ENCODE measurements at regions not wholly inside any gene's neighbourhood (a gene's known extent, or its start where the extent isn't known, plus 50 kb on each side); places are given as distances from the start of the nearest gene placed in this dataset.
"Not testable (repeated sequence)": the region's sequence is repeated elsewhere in the genome, so short reads cannot be mapped to it uniquely, and the experiment has no call there.

DNA sequence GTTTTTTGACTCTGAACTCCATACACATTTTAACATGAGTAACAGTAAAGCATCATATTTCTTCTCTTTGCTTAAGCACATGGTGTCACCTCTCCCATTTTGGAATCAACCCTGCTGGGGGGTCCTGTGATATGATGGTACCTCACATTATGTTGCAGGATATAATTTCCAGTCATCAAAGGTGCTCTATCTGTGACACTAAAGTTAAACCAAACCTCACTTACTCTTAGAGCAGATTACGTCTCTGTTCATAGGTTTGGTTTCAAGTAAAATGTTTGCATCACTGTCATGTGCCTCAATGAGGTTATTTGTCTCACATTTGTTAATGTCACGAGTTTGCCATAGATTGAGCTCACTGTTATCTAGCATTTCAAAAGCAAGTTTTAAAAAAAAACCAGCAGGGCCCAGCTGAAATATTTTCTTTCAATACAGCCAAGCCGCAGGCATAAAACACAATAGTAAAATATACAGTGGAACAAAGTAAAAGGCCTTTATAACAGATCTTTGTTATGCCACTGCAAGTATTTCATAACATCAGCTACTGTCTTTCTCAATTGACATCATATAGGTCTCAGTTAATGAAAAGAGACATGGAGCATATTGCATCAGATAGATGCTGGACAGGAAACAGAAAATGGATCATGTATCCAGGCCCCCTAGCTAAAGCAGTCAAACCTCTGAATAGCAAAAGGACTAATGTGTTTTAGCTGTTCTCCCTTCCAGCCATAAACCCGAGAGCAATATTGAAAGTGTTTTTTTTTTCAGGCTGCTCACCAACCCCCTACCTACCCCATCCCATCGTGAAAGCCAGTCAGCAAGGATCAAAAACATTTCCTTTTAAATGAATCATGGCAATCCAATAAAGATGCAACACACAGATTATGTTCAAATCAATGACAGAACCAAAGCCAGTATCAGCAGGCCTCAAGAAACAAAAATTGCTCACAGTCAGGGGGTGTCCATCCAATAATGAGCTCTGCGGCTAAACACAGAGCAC, 182.1 kb upstream of the ITGA1 start:
- DNase-seq (ENCODE audit: low spot score), result no peak

- no peak for DNase-seq (ENCODE audit: low spot score)
These were observed 180.4 kb upstream of the ITGA1 start for GRCh38 chr5:52607227-52607824.

DNA sequence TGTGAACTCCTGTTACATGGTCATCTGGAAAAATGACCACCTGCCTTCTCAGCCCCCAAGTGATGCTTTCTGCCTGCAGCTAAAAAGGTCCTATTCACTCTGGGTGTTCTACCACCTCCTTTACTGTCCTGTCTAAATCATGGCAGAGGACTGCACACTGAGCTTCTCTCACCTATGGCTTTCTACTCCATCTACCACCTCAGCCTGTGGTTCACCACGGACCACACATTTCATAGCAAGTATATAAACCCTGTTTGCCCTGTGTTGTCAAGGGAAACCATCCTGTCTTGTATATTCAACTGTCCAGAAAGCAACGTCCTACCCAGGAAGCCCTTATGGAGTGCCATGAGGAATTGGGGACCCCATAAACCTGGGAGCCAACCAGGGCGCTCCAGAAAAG, 167.4 kb upstream of the ITGA1 start:
- no peak for DNase-seq (ENCODE audit: low spot score)

GRCh38 chr5:52623291-52623690, 164.4 kb upstream of the ITGA1 start:
- DNase-seq (ENCODE audit: low spot score), result no peak

DNA sequence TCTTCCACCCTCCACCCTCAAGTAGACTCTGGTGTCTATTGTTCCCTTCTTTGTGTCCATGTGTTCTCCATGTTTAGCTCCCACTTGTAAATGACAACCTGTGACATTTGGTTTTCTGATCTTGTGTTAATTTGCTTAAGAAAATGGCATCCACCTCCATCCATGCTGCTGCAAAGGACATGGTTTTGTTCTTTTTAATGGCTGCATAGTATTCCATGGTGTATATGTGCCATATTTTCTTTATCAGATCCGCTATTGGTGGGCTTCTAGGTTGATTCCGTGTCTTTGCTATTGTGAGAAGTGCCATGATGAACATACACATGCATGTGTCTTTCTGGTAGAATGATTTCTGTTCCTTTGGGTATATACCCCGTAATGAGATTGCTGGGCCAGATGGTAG, 163.4 kb upstream of the ITGA1 start:
- no peak for DNase-seq (ENCODE audit: low spot score)

DNA sequence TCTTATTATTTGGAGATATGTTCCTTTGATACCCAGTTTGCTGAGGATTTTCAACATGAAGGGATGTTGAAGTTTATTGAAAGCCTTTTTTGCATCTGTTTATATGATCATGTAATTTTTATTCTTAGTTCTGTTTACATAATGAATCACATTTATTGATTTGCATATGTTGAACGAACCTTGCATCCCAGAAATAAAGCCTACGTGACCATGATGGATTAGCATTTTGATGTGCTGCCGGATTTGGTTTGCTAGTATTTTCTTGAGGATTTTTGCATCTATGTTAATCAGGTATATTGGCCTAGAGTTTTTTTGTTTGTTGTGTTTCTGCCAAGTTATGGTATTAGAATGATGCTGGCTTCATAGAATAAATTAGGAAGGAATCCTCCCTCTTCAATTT, 161.4 kb upstream of the ITGA1 start:
- DNase-seq (ENCODE audit: low spot score), result no peak

- no peak for DNase-seq (ENCODE audit: low spot score)
These were observed 160.0 kb upstream of the ITGA1 start for GRCh38 chr5:52627740-52628139.

DNA sequence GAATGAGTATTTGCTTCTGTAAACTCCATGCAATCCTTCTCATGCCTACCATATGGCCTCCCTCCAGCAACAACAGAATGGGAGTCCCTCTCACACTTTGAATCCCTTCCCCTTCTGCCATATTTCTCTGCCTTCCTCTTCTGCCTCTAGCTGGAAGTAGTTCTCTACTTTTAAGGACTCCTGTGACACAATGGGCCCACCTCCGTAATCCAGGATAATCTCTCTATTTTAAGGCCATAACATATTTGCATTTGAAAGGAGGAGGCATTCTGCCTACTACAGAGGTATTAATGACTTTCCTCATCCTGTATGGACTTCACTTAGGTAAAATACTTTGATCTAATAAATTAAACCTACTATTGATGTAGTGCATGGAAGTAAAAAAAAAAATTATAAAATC, 155.4 kb upstream of the ITGA1 start:
- DNase-seq (ENCODE audit: low spot score), result no peak

DNA sequence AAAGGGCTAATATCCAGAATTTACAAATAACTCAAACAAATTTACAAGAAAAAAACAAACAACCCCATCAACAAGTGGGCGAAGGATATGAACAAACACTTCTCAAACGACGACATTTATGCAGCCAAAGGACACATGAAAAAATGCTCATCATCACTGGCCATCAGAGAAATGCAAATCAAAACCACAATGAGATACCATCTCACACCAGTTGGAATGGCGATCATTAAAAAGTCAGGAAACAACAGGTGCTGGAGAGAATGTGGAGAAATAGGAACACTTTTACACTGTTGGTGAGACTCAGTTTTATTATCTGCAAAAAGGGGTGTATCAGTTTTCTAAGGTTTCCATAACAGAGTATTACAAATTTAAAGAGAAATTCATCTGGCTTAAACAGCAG, 153.5 kb upstream of the ITGA1 start:
- not testable (repeated sequence) for DNase-seq (ENCODE audit: low spot score)

GRCh38 chr5:52638732-52639131, 149.0 kb upstream of the ITGA1 start:
- no peak for DNase-seq (ENCODE audit: low spot score)

DNA sequence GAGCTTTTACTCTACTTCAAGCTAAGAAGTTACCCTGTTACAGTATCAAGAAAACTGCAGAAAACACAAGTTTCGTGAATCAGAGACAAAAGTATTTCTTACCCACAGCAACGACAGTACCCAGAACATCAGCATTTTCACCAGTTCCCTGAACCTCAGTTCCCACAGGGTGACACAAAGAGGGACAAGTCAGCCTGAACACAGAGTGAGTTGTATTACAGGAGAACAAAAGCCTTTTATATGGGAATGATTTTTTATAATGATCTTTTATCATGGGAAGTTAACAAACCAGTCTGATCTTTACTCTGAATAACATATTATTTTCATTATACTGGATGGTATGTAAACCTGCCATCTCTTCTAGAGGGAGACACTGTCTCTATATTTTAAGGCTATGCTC, 139.0 kb upstream of the ITGA1 start:
- DNase-seq (ENCODE audit: low spot score), result peak; percentile 91

DNA sequence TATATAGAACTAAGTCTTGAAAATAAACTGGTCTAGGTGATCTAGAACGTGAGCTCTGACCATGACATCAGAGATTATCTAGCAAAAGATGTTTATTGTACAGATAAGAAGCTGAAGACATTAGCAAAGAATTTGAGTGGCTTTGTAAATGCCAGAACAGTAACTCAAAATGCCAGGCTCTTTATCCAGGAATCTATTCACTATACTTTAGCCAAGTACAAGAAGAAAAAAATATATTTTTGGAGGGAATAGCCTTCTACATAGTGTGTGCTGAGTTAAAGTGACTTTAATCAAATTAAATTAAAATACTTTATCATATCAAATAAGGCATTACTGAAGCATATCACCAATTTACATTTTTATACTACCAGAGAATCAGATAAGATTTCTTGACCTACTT, 132.6 kb upstream of the ITGA1 start:
- no peak for DNase-seq (ENCODE audit: low spot score)

DNA sequence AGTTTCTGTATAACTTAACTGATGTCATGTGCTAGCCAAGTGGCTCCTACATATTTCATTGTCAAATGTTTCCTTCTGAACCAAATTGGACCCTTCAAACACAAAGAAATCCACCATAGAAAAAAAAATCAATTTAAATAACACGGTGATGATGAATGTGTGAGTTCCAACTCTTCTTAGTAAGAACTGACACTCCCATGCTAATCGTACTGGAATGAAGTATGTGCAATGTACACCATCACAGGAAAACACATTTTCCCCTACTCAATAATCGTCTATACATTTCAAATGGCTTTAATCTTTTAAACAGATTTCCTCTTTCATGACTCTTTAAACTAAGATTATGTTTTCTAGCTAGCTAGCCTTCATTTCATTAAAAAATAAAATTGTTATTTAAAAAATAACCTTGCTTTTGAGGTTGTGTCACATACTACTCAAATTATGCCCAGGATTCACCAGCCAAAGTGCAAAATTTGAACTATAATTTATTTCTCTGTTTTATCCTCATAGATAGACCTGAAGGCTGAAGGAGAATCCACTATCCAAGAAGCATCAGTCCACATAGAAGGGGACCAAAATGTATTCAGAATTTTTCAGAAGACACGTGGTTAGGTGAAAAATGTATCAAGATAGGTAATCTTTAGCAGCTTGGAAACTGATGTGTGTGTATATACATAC, 131.0 kb upstream of the ITGA1 start:
- DNase-seq (ENCODE audit: low spot score), result no peak

DNA sequence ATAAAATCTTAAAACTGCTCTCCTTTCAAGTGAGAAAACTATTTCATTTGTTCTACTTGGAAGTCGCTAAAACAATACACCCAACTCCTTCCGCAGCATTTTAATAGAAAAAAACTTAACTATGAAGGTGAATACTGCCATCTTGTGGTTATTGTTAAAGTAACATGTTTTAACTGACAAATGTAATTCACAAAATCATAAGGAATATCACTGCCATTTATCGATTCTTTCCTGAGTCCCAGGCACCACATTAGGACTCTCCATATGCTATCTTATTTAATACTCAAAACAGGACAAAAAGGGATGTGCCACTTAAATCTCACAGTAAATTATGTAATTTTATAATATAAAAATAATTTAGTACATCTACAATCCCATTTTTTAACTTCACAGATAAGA, 130.5 kb upstream of the ITGA1 start:
- peak; percentile 73 for DNase-seq (ENCODE audit: low spot score)

GRCh38 chr5:52658246-52658645, 129.5 kb upstream of the ITGA1 start:
- no peak for DNase-seq (ENCODE audit: low spot score)

- DNase-seq (ENCODE audit: low spot score), result no peak
These were observed 127.1 kb upstream of the ITGA1 start for GRCh38 chr5:52660621-52661020.

DNA sequence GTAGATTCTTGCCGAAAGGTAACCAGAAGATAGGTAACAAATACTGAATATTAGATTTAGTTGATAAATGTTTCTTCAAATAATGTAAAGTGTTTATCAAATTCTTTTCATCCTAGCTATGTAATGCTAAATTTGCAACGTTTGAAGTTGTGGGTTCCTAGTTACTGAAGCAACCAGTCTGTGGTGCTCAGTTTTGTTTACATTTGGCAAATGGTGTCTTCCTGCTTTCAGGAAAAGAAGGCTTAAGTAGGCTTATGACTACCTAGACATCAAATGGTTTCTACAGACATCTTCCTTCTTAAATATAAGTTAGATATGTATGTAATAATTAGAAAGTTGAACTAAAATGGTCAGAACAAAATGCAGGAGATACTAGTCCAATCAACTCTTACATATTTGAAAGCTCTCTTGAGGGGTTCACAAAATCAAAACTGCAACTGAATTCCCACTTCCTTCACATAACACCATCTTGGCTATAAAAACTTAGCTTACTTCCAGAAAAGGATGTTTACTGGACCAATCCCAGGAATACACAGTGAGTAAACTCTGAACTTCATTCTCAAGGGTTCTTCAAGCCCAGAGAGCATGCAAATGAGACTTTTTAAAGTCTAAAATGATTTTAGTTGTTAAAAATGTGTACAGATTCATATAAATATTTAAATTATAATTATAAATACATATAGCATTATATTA, 125.7 kb upstream of the ITGA1 start:
- no peak for DNase-seq (ENCODE audit: low spot score)

GRCh38 chr5:52665559-52665958, 122.2 kb upstream of the ITGA1 start:
- no peak for DNase-seq (ENCODE audit: low spot score)

GRCh38 chr5:52668139-52668538, 119.6 kb upstream of the ITGA1 start:
- DNase-seq (ENCODE audit: low spot score), result no peak

- no peak for DNase-seq (ENCODE audit: low spot score)
These were observed 119.1 kb upstream of the ITGA1 start for GRCh38 chr5:52668544-52669185.

- no peak for DNase-seq (ENCODE audit: low spot score)
These were observed 115.3 kb upstream of the ITGA1 start for GRCh38 chr5:52672459-52672858.

- no peak for DNase-seq (ENCODE audit: low spot score)
These were observed 114.2 kb upstream of the ITGA1 start for GRCh38 chr5:52673495-52673894.

Data from pons (tissue), 1 donor.